Right kidney (tissue), 1 donor: ENCODE measurements at regions not wholly inside any gene's neighbourhood (a gene's known extent, or its start where the extent isn't known, plus 50 kb on each side); places are given as distances from the start of the nearest gene placed in this dataset.
"Not testable (repeated sequence)": the region's sequence is repeated elsewhere in the genome, so short reads cannot be mapped to it uniquely, and the experiment has no call there.

Source experiments
- DNase-seq: peaks from one replicate; pipeline ENCODE4 v3.0.0-alpha.2; 2016

GRCh38 chr5:38148021-38148625 lies 110.2 kb upstream of the EGFLAM start:
- DNase-seq, result no peak

- no peak for DNase-seq
Measured at GRCh38 chr5:38143384-38143783, 115.0 kb upstream of the EGFLAM start.

GRCh38 chr5:38141665-38142064 lies 116.7 kb upstream of the EGFLAM start:
- DNase-seq, result no peak

- no peak for DNase-seq
Measured at GRCh38 chr5:38138574-38138973, 119.8 kb upstream of the EGFLAM start.

GRCh38 chr5:38135486-38136039 lies 122.8 kb upstream of the EGFLAM start:
- peak; percentile 18 for DNase-seq

GRCh38 chr5:38134810-38135209 lies 123.5 kb upstream of the EGFLAM start:
- DNase-seq, result peak; percentile 28

GRCh38 chr5:38134294-38134693 lies 124.1 kb upstream of the EGFLAM start:
- not testable (repeated sequence) for DNase-seq

- DNase-seq, result no peak
Measured at GRCh38 chr5:38131686-38132085, 126.7 kb upstream of the EGFLAM start.

- no peak for DNase-seq
Measured at GRCh38 chr5:38124321-38124720, 134.0 kb upstream of the EGFLAM start.

- no peak for DNase-seq
Measured at GRCh38 chr5:38121420-38121819, 136.9 kb upstream of the EGFLAM start.

- no peak for DNase-seq
Measured at GRCh38 chr5:38119836-38120235, 138.5 kb upstream of the EGFLAM start.

- no peak for DNase-seq
Measured at GRCh38 chr5:38117784-38118479, 140.4 kb upstream of the EGFLAM start.

GRCh38 chr5:38115318-38115827 lies 143.0 kb upstream of the EGFLAM start:
- no peak for DNase-seq

GRCh38 chr5:38113880-38114279 lies 144.5 kb upstream of the EGFLAM start:
- DNase-seq, result no peak

- no peak for DNase-seq
Measured at GRCh38 chr5:38113456-38113855, 144.9 kb upstream of the EGFLAM start.

- no peak for DNase-seq
Measured at GRCh38 chr5:38112938-38113337, 145.4 kb upstream of the EGFLAM start.

- DNase-seq, result no peak
Measured at GRCh38 chr5:38110130-38110529, 148.2 kb upstream of the EGFLAM start.

- DNase-seq, result no peak
Measured at GRCh38 chr5:38107096-38107495, 151.3 kb upstream of the EGFLAM start.

- no peak for DNase-seq
Measured at GRCh38 chr5:38105801-38106200, 152.6 kb upstream of the EGFLAM start.

- no peak for DNase-seq
Measured at GRCh38 chr5:38105231-38105570, 153.2 kb upstream of the EGFLAM start.

- no peak for DNase-seq
Measured at GRCh38 chr5:38104497-38105230, 153.7 kb upstream of the EGFLAM start.

GRCh38 chr5:38101897-38102296 lies 156.5 kb upstream of the EGFLAM start:
- no peak for DNase-seq
